CD14-positive monocyte (primary cell): ENCODE measurements at regions not wholly inside any gene's neighbourhood (a gene's known extent, or its start where the extent isn't known, plus 50 kb on each side); places are given as distances from the start of the nearest gene placed in this dataset.

ENCODE experiments used
- DNase-seq, 3 donors: peaks; one replicate each; pipeline ENCODE4 v3.0.0-alpha.2; 2011 to 2022
- H2AFZ ChIP-seq: 2 replicates; pipeline ENCODE4 v1.6.0; 2012; ENCODE audit warnings: mild to moderate bottlenecking, low read depth, low read length, inconsistent platforms; ENCODE audit not compliant: insufficient read depth, poor library complexity, severe bottlenecking
- H3K27ac ChIP-seq, 2 donors: 1 replicate in 1 of 2; 2 replicates in 1 of 2; pipeline ENCODE4 v1.5.1; 2012 to 2013; ENCODE audit warnings: low read length in 2 of 2, control low read depth in 1 of 2, inconsistent platforms in 1 of 2, low read depth in 1 of 2, mild to moderate bottlenecking in 1 of 2
- H3K27me3 ChIP-seq, 2 donors: one replicate each; pipeline versions ENCODE4 v1.6.0 to v1.6.1; 2011 to 2013; ENCODE audit warnings: low read length in 2 of 2; ENCODE audit not compliant: control insufficient read depth in 2 of 2, insufficient read depth in 2 of 2
- H3K36me3 ChIP-seq, 2 donors: replicated peaks in 1 of 2; 1 replicate in 1 of 2; 2 replicates in 1 of 2; pipeline versions ENCODE4 v1.5.1 to v1.6.1; 2012 to 2013; ENCODE audit warnings: low read length in 2 of 2, control low read depth in 1 of 2, inconsistent platforms in 1 of 2, mild to moderate bottlenecking in 1 of 2; ENCODE audit not compliant: insufficient read depth in 2 of 2, control insufficient read depth in 1 of 2
- H3K4me1 ChIP-seq, 2 donors: 1 replicate in 1 of 2; 2 replicates in 1 of 2; pipeline versions ENCODE4 v1.5.1 to v1.6.1; 2012 to 2013; ENCODE audit warnings: low read length in 2 of 2, control low read depth in 1 of 2, inconsistent platforms in 1 of 2, mild to moderate bottlenecking in 1 of 2, moderate library complexity in 1 of 2; ENCODE audit not compliant: insufficient read depth in 2 of 2, control insufficient read depth in 1 of 2
- H3K4me2 ChIP-seq: replicated peaks from 2 replicates; pipeline ENCODE3; 2012; ENCODE audit warnings: low read length, moderate library complexity, mild to moderate bottlenecking; ENCODE audit not compliant: poor library complexity, severe bottlenecking; ENCODE audit errors: extremely low read depth
- H3K4me3 ChIP-seq, 3 experiments: fragments of 200-600 bp in 1 of 3; sonication (generic) in 1 of 3; replicated peaks in 1 of 3; 1 replicate in 2 of 3; 2 replicates in 1 of 3; pipeline ENCODE4 v1.5.1; 2011 to 2013; ENCODE audit warnings: low read length in 3 of 3, mild to moderate bottlenecking in 3 of 3, control low read depth in 2 of 3, low read depth in 2 of 3, inconsistent platforms in 1 of 3, moderate library complexity in 1 of 3
- H3K79me2 ChIP-seq: 2 replicates; pipeline ENCODE4 v1.6.0; 2012; ENCODE audit warnings: mild to moderate bottlenecking, control low read depth, inconsistent platforms, low read length, moderate library complexity; ENCODE audit not compliant: insufficient read depth
- H3K9ac ChIP-seq: 2 replicates; pipeline ENCODE4 v1.6.0; 2017; ENCODE audit warnings: low read length, mild to moderate bottlenecking; ENCODE audit not compliant: insufficient read depth, poor library complexity, severe bottlenecking
- H3K9me3 ChIP-seq, 2 donors: replicated peaks in 1 of 2; 1 replicate in 1 of 2; 2 replicates in 1 of 2; pipeline versions ENCODE4 v1.5.1 to v1.6.1; 2012 to 2013; ENCODE audit warnings: low read length in 2 of 2, control low read depth in 1 of 2; ENCODE audit not compliant: control insufficient read depth in 1 of 2, insufficient read depth in 1 of 2
- H4K20me1 ChIP-seq: 2 replicates; pipeline ENCODE4 v1.6.0; 2012; ENCODE audit warnings: mild to moderate bottlenecking, low read length, control low read depth, moderate library complexity; ENCODE audit not compliant: insufficient read depth
- H3K27ac Mint-ChIP-seq, 7 donors: one replicate each; pipeline ENCODE4 v1.8.0; 2020; ENCODE audit warnings: mild to moderate bottlenecking in 7 of 7, mixed read lengths in 7 of 7, moderate library complexity in 6 of 7, inconsistent platforms in 2 of 7
- H3K27me3 Mint-ChIP-seq, 3 donors: one replicate each; pipeline ENCODE4 v1.8.0; 2021 to 2022; ENCODE audit warnings: low read depth in 3 of 3, mild to moderate bottlenecking in 3 of 3, mixed read lengths in 3 of 3, moderate library complexity in 3 of 3, inconsistent platforms in 1 of 3
- H3K36me3 Mint-ChIP-seq, 2 donors: one replicate each; pipeline ENCODE4 v1.8.0; 2020; ENCODE audit warnings: mixed read lengths in 2 of 2, inconsistent platforms in 1 of 2, mild to moderate bottlenecking in 1 of 2
- H3K4me1 Mint-ChIP-seq: one replicate; pipeline ENCODE4 v1.8.0; 2020; ENCODE audit warnings: mild to moderate bottlenecking, mixed read lengths
- H3K4me3 Mint-ChIP-seq, 2 donors: one replicate each; pipeline ENCODE4 v1.8.0; 2020; ENCODE audit warnings: mild to moderate bottlenecking in 2 of 2, mixed read lengths in 2 of 2, moderate library complexity in 1 of 2
- H3K9me3 Mint-ChIP-seq, 7 donors: one replicate each; pipeline ENCODE4 v1.8.0; 2020 to 2022; ENCODE audit warnings: mixed read lengths in 7 of 7, mild to moderate bottlenecking in 6 of 7, moderate library complexity in 6 of 7, inconsistent platforms in 2 of 7
- CTCF ChIP-seq: fragments of 200-600 bp; IDR thresholded peaks from one replicate; pipeline ENCODE4 v1.8.0; 2022; ENCODE audit warnings: antibody characterized with exemption, mild to moderate bottlenecking
- WGBS: methylation state at CpG from one replicate; pipeline ENCODE4 v1.1.5; 2013; ENCODE audit warnings: missing lambda C conversion rate; ENCODE audit not compliant: insufficient coverage; 5-methylcytosine and 5-hydroxymethylcytosine counted together
- intact Hi-C, 2 donors: fragments of 100-400 bp; cut with micrococcal nuclease; formaldehyde crosslinking; loops; one replicate each; pipeline versions ENCODE4 v1.15.0 to v1.15.1; 2023

- Histone ChIP-seq H3K27me3 (no peaks in the 10 kb centered on the region), H3K4me1 (no peaks in the 10 kb centered on the region), H3K4me2 (no peak overlapping the region), H3K9me3 (no peaks in the 10 kb centered on the region), H3K27ac (no peak overlapping the region), H2AFZ (no peak overlapping the region), H3K79me2 (no peaks in the 10 kb centered on the region), H3K4me3 (no peak overlapping the region), H3K36me3 (no peaks in the 10 kb centered on the region), H4K20me1 (no peaks in the 10 kb centered on the region), H3K9ac (no peak overlapping the region)
- Mint-ChIP-seq H3K4me1 (no peaks in the 10 kb centered on the region), H3K9me3 (peaks cover 0 to 10% (median 1%) of the 10 kb centered on the region in 7 donors), H3K27ac (no peak overlapping the region), H3K27me3 (peaks cover 1% of the 10 kb centered on the region in 3 donors), H3K4me3 (no peak overlapping the region), H3K36me3 (no peaks in the 10 kb centered on the region)
- intact Hi-C loops, result no loop called here
- no peak for TF ChIP-seq CTCF
- no CpG with 5 or more reads among the region's 1 CpG for WGBS
- DNase-seq, result no peak
Measured at GRCh38 chr6:93731306-93731705, 311.9 kb upstream of the EPHA7 start.

- WGBS, result no CpG with 5 or more reads among the region's 2 CpGs
- Histone ChIP-seq H3K9me3 (no peaks in the 10 kb centered on the region), H3K4me1 (no peaks in the 10 kb centered on the region), H3K4me2 (no peak overlapping the region), H3K79me2 (no peaks in the 10 kb centered on the region), H2AFZ (no peak overlapping the region), H3K27me3 (no peaks in the 10 kb centered on the region), H3K27ac (no peak overlapping the region), H3K9ac (no peak overlapping the region), H4K20me1 (no peaks in the 10 kb centered on the region), H3K36me3 (no peaks in the 10 kb centered on the region), H3K4me3 (no peak overlapping the region)
- TF ChIP-seq CTCF, result no peak
- Mint-ChIP-seq H3K36me3 (no peaks in the 10 kb centered on the region), H3K27ac (no peak overlapping the region), H3K9me3 (peaks cover 0 to 5% (median 3%) of the 10 kb centered on the region in 7 donors), H3K27me3 (peaks cover 0 to 1% (median 0%) of the 10 kb centered on the region in 3 donors), H3K4me3 (no peak overlapping the region), H3K4me1 (no peaks in the 10 kb centered on the region)
- intact Hi-C loops, result no loop called here
- DNase-seq, result no peak
Measured at GRCh38 chr6:93728150-93728549, 308.8 kb upstream of the EPHA7 start.
